ENCODE measurements at regions not wholly inside any gene's neighbourhood (a gene's known extent, or its start where the extent isn't known, plus 50 kb on each side); places are given as distances from the start of the nearest gene placed in this dataset.

- DNase-seq: no peak
Measured at GRCh38 chr20:55782912-55783253, 222.4 kb downstream of the CBLN4 start.

GRCh38 chr20:55782224-55782911 is 223.0 kb downstream of the CBLN4 start:
- DNase-seq: no peak

- DNase-seq: no peak
Measured at GRCh38 chr20:55778796-55779195, 226.5 kb downstream of the CBLN4 start.

DNA sequence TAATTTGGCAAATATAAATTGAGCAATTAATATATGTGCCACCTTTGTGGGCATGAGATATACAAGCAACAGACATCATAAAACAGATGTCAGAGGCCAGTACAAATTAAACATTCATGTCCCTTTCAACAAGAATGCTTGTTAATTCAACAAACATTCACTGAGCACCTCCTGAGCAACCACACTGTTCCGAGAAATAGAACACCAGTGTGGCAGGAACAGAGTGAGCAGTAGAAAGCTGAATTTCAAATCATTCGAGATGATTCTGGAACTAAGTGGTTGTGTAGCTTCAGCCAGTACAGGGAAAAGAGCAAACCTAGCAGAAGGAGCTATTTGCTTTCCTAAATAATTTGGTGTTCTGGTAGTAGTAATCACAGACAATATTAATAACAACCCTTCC is 227.7 kb downstream of the CBLN4 start:
- DNase-seq: no peak

DNA sequence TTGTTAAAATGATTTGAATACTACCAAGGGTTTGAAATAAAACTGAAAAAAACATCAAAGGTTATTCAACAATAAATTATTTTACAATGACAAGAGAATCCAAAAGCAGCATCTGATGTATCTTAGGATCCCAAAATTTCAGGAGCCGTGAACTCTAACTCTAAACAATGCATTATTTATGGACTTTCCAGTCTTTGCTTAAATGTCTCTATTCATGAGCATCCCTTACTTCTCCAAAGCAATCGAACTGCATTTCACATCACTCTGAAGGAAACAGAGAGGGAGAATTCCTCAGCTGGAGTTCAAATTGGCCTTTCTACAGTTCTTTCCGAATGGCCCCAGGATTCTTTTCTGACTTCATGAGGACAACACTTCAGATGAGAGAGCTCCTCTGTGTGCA is 229.1 kb downstream of the CBLN4 start:
- no peak for DNase-seq

DNA sequence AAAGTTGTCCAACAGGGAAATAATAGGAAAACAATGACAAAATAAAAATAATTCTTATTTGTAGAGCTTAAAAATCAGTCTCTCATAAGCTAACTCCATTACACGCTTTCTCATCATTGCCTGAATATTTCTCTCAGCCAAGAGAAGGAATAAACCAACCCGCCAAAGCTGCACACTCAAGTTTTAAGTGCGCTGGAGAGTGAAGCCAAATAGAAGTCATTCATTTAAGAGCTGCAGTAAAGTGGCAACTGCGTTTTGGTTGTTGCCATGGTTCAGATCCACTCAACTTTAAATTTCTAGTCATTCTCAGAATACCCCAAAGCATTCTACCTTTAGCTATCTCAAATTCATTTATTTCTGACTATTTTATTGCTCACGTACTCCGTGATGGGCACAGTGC is 230.7 kb downstream of the CBLN4 start:
- DNase-seq: no peak

DNA sequence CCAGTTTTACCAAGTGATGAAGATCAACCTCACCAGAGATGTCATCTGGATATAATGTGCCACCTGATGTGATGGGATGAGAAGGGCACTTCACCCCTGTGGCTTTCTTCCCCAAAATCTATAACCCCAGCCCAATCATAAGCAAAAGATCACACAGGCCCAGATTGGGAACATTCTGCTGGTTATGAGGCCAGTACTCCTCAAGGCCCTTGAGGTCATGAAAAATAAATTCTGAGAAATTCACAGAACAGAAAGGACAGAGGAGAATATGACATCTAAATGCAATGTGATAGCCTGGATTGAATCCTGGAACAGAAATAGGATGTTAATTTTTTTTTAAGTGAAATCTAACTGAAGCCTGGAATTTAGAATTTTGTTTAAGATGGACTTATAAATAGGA is 243.5 kb downstream of the CBLN4 start:
- DNase-seq: no peak

- no peak for DNase-seq
Measured at GRCh38 chr20:55761100-55761499, 244.2 kb downstream of the CBLN4 start.

GRCh38 chr20:55760586-55760985 is 244.7 kb downstream of the CBLN4 start:
- no peak for DNase-seq

DNA sequence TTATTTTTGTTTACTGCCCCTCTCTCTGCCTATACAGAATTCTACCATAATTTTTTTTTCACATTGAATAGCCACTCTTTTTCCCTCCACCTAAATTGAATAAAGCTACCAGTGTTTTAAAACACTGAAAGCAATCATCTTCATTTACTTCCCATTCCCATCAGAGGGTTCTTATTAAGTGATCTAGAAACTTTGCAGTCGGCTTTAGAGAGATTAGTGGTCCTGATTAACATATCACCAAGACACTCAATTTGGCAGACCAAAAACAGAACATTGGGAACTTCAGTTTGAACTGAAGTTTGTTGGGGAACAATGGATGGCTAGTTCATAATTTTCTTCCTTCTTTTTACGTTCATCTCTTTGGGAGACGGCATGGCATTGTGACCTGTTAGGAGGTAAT is 249.5 kb downstream of the CBLN4 start:
- DNase-seq: no peak

DNA sequence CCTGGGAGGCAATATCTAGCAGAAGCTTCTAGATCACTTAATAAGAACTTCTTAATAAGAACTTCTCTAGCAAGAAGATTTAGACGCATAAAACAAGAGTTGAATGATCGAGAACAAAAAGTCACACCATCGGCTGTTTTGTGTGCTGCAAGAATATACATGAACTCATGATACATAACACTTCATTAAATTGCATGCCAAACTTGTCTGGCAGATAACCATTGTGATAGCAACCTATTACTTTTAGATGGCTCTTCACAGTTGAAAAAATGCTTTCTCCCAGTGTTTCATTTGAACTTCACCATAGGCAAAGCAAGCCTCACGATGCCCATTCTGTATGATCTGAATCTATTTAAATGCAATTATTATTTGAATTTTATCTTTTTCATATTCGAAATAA is 249.9 kb downstream of the CBLN4 start:
- DNase-seq: no peak

GRCh38 chr20:55746723-55747122 is 258.6 kb downstream of the CBLN4 start:
- DNase-seq: no peak

DNA sequence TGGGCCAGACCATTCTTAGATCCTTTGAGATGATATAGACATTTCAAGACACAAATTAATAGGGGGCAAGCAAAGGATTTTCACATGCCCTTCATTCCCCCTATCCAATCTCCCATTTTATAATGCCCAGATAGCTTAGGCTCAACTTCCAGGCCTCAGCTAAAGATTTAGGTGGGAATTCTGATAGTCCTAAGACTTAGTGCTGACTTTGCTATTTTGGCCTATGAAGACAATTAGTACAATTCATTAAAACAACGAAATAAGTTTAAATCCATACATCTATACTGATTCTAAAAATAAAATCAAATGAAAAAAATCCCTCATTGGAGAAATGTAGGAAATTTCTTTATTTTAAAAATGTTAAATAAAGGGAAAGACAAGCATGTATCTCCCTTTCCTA is 259.5 kb downstream of the CBLN4 start:
- DNase-seq: no peak

- peak; percentile 50 for DNase-seq
Measured at GRCh38 chr20:55744896-55745295, 260.4 kb downstream of the CBLN4 start.

DNA sequence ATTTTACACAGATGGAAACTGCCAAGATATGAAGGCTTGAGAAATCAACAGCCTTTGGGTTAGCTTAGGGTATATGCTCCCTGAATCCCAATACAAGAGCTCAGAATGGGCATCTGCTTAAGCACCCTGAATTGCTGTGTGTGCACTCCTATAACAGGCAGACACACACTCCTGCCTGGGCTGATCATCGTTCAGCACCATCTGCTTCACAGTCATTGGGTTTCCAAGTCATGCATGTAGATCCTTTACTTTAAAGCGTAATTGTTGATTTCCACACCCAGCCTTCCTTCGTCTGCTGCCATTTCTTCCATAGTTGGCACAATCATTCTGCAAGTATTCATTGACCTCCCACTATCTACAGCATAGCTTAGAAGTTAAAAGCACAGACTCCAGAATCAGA is 263.5 kb downstream of the CBLN4 start:
- no peak for DNase-seq

DNA sequence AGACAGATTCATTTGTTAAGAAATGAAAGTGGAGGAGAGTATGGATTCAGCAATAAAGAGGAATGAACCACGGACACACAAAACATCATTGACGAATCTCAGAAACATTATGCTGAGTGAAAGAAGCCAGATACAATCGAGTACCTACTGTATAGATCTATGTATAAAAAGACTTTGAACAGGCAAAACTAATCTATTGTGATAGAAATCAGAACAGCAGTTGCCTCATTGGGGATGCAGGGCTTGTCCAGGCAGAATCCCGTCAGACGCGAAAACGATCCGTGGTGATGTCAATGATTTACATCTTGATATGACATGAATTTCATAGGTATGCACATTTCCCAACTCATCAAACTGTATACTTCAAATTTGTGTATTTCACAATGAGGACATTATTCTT is 265.2 kb downstream of the CBLN4 start:
- no peak for DNase-seq

DNA sequence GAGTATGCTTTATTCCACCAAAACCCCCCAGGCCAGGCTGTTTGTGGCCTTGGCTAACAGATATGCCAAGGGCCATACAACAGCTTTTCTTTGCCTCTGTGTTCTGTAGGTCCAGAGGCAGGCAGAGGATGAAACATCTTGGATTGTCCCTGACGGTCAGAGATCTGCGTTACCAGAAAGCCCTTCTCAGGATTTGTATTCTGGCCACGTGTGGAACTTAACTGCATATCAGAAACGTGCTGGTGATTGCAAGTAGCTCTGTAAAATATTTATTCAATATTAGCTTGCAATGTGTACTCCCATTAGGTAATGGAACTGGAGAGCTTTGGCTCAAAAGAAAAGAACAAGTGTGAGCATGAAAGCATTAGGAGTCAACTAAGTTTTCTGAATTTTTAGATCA is 275.0 kb downstream of the CBLN4 start:
- no peak for DNase-seq

- peak; percentile 33 for DNase-seq
Measured at GRCh38 chr20:55714736-55715135, 290.6 kb downstream of the CBLN4 start.

- DNase-seq: no peak
Measured at GRCh38 chr20:55714082-55714481, 291.2 kb downstream of the CBLN4 start.

- DNase-seq: no peak
Measured at GRCh38 chr20:55704458-55704857, 300.9 kb downstream of the CBLN4 start.

- DNase-seq: no peak
Measured at GRCh38 chr20:55701467-55701866, 303.9 kb downstream of the CBLN4 start.

DNA sequence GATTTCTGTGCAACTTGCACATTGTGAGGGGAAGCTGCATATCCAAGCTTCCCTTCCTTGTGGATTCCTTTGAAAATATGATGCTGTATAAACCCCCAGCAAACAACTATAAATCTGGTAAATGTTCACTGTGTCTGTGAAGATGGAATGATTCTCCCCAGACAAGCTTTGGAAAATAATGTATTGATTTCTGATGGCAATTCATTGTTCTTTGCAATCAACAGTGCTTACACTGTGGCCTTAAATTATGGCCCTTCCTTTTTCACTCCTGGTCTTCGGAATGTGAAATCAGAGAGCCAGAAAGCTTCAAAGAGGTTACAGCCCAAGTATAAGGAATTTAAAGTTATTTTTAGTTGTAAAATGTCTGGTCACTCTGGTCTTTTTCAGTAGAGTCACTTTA is 308.8 kb downstream of the CBLN4 start:
- no peak for DNase-seq

- DNase-seq: no peak
Measured at GRCh38 chr20:55693641-55694040, 311.7 kb downstream of the CBLN4 start.

- DNase-seq: no peak
Measured at GRCh38 chr20:55685841-55686240, 319.5 kb downstream of the CBLN4 start.

DNA sequence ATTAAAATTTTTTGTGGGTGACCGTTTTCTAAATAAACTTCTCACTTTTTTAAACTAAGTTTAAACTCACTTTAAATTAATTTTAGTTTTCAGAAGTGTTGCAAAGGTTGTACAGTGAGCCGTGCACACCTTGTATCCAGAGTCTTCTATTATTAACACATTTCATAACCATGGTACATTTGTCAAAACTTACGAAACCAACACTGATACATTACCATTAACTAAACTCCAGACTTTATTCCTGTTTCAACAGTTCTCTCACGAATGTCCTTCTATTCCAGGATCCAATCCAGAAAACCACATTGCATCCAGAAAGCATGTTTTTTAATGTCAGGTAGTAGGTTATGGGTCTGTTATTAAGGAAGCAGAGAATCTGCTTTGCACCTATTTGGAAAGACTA is 319.9 kb downstream of the CBLN4 start:
- no peak for DNase-seq

- no peak for DNase-seq
Measured at GRCh38 chr20:55684578-55684977, 320.7 kb downstream of the CBLN4 start.

All from NCI-H226 (cell line).